ENCODE measurements at regions not wholly inside any gene's neighbourhood (a gene's known extent, or its start where the extent isn't known, plus 50 kb on each side); places are given as distances from the start of the nearest gene placed in this dataset.
A peak's percentile ranks its signal among the peaks of the same experiment; 100 is the strongest.

DNA sequence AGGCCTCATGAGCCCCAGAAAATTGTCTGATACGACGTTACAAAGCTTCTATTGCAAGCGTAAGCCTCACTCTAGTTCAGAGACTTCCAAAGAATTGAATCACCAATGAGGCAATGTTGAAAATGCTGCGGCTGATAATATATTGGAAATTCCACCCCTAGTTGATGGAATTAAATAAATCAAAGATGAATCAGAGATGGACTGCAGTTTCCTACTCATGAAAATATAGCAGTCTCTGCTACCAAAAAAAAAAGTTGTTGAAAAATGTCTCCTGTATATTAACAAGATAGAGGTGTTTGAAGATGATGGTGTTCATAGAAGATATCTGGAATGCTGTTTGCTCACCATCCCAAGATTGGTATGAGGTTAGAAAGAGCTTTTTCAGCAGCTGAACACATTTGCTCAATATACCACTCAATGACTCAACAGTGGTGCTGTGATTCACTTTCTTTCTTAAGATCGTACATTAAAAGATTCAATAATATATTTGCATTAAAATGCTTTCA, 99.8 kb upstream of the ARHGAP28 start:
- Histone ChIP-seq H3K27ac (no peak overlapping the region), H3K9me3 (ENCODE audit: low read depth) (no peaks in the 10 kb centered on the region), H3K4me1 (ENCODE audit: low read depth) (peaks cover 6% of the 10 kb centered on the region), H3K27me3 (no peaks in the 10 kb centered on the region), H3K36me3 (no peaks in the 10 kb centered on the region), H3K4me3 (no peak overlapping the region)
- DNase-seq (ENCODE audit: low read depth in 1 of 2, low spot score in 1 of 2), result peak in 1 of 2 donors; percentile 78
- TF ChIP-seq, protein P1, sequence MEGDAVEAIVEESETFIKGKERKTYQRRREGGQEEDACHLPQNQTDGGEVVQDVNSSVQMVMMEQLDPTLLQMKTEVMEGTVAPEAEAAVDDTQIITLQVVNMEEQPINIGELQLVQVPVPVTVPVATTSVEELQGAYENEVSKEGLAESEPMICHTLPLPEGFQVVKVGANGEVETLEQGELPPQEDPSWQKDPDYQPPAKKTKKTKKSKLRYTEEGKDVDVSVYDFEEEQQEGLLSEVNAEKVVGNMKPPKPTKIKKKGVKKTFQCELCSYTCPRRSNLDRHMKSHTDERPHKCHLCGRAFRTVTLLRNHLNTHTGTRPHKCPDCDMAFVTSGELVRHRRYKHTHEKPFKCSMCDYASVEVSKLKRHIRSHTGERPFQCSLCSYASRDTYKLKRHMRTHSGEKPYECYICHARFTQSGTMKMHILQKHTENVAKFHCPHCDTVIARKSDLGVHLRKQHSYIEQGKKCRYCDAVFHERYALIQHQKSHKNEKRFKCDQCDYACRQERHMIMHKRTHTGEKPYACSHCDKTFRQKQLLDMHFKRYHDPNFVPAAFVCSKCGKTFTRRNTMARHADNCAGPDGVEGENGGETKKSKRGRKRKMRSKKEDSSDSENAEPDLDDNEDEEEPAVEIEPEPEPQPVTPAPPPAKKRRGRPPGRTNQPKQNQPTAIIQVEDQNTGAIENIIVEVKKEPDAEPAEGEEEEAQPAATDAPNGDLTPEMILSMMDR (IDR thresholded peaks at IDR 0.05; ENCODE audit: low read depth, low read length), result no peak

DNA sequence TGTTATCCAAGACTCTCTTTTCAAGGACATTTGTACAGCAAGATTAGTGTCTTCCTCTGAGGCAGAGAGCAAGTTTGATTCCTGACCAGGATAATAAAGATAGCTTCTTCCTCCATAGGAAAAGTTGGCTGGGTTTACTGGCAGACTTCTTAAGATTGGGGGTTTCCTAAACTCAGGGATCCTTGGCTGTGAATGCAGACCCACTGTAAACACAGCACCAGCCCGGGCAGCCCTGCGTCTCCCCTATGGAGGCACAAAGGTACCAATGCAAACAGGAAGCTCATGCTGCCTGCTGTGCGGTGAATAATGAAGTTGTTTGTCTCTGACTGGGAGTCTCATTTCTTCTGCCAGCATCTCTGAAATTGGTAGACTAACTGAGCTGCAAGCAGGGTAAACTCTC, 96.2 kb upstream of the ARHGAP28 start:
- Histone ChIP-seq H3K36me3 (no peaks in the 10 kb centered on the region), H3K4me1 (ENCODE audit: low read depth) (no peaks in the 10 kb centered on the region), H3K4me3 (no peak overlapping the region), H3K27ac (no peak overlapping the region), H3K27me3 (no peaks in the 10 kb centered on the region), H3K9me3 (ENCODE audit: low read depth) (no peaks in the 10 kb centered on the region)
- DNase-seq (ENCODE audit: low read depth in 1 of 2, low spot score in 1 of 2), result no peak
- TF ChIP-seq, protein P1 (IDR thresholded peaks at IDR 0.05; ENCODE audit: low read depth, low read length), result no peak

DNA sequence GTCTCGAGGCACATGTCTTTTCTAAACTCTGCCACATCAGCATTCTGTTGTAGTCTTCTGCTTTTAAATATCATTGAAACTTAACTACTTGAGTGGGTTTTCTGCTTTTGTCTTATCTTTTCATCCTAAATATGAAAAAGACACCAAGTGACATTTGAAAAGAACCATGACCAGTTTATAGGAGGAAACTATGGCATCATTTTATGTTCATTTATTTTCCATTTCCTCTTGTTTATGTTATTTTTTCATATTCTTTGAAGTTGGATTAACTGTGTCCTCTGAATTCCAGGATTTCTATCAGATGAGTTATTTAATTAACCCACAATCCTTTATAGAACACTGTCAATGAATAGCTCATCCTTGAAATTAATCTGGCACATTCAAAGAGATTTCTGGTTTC, 93.4 kb upstream of the ARHGAP28 start:
- DNase-seq (ENCODE audit: low read depth in 1 of 2, low spot score in 1 of 2), result no peak
- TF ChIP-seq, protein P1 (IDR thresholded peaks at IDR 0.05; ENCODE audit: low read depth, low read length), result no peak
- no peaks in the 10 kb centered on the region for H3K4me1 ChIP-seq (ENCODE audit: low read depth)
- no peaks in the 10 kb centered on the region for H3K36me3 ChIP-seq
- H3K4me3 ChIP-seq, result no peak overlapping the region
- no peak overlapping the region for H3K27ac ChIP-seq
- no peaks in the 10 kb centered on the region for H3K27me3 ChIP-seq
- no peaks in the 10 kb centered on the region for H3K9me3 ChIP-seq (ENCODE audit: low read depth)

DNA sequence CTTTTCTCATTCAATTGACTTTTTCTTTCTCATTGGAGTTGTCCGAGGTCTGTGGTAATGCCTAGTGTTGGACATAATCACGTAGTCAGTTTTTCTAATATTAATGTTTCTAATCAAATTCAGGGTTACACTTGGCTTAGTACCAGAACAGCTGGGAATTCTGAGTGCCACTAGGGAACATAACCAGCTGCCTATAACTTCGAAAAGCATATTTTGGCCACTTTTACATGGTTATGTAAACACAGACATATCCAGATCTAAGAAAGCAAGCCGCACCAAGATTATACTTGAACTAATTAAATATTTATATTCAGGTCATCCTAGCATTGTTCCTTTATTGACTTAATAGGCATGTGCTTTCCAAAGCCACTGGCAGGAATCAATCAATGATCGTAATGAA, 91.1 kb upstream of the ARHGAP28 start:
- Histone ChIP-seq H3K9me3 (ENCODE audit: low read depth) (no peaks in the 10 kb centered on the region), H3K36me3 (no peaks in the 10 kb centered on the region), H3K4me1 (ENCODE audit: low read depth) (no peaks in the 10 kb centered on the region), H3K27ac (no peak overlapping the region), H3K27me3 (no peaks in the 10 kb centered on the region), H3K4me3 (no peak overlapping the region)
- no peak for DNase-seq (ENCODE audit: low read depth in 1 of 2, low spot score in 1 of 2)
- TF ChIP-seq, protein P1 (IDR thresholded peaks at IDR 0.05; ENCODE audit: low read depth, low read length), result no peak

DNA sequence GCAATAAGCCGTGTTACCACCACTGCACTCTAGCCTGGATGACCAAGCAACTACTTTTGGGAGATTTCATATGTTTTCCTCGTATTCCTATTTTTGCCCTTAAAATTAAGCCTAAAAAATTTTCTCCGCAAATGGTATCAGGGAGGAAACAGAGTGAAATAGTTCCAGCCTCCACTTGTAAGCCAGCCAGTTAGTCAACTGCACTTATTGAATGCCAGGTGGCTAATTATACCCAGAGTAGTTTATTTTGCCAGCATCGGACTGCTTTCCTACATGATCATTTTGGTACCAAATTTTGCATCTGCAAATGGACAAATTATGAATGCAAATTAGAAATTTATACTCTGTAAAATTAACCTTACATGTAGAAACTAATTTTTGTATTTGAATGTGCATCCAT, 90.2 kb upstream of the ARHGAP28 start:
- no peaks in the 10 kb centered on the region for H3K27me3 ChIP-seq
- DNase-seq (ENCODE audit: low read depth in 1 of 2, low spot score in 1 of 2), result no peak
- no peaks in the 10 kb centered on the region for H3K9me3 ChIP-seq (ENCODE audit: low read depth)
- H3K4me1 ChIP-seq (ENCODE audit: low read depth), result peaks cover under 1% of the 10 kb centered on the region
- H3K36me3 ChIP-seq, result no peaks in the 10 kb centered on the region
- no peak overlapping the region for H3K4me3 ChIP-seq
- H3K27ac ChIP-seq, result no peak overlapping the region
- TF ChIP-seq, protein P1 (IDR thresholded peaks at IDR 0.05; ENCODE audit: low read depth, low read length), result no peak
